ENCODE measurements at regions not wholly inside any gene's neighbourhood (a gene's known extent, or its start where the extent isn't known, plus 50 kb on each side); places are given as distances from the start of the nearest gene placed in this dataset.

DNA sequence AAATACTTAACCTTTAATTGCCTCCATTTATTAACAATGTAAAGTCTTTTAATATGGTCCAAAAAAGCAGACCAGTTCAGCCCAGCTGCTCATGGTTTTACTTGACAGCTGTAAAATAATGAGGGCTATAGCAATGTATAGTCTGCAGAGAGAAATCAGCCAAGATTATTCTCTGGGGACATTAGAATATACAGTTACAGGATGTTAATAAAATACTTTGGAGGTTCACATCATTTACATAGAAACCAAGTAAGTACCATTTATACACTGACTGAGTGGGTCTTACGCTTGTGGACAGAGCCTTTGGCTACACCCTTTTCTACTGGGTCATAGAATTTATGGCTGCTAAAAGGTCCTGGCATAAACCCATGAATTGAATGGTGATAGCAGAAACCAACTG, 340.7 kb upstream of the CELF2 start:
- H3K79me2 ChIP-seq (ENCODE audit: control insufficient read depth, insufficient read depth, low read length), result no peaks in the 10 kb centered on the region
- no peaks in the 10 kb centered on the region for H3K4me1 ChIP-seq (ENCODE audit: control insufficient read depth, extremely low read depth, insufficient read depth, low read length)
- H2AFZ ChIP-seq (ENCODE audit: low read depth, low read length), result no peak overlapping the region
- H4K20me1 ChIP-seq (replicated peaks; ENCODE audit: control insufficient read depth, extremely low read depth, insufficient read depth, low read length), result no peaks in the 10 kb centered on the region
- FAIRE-seq, result no peak
- H3K36me3 ChIP-seq (ENCODE audit: control insufficient read depth in 2 of 2, extremely low read depth in 1 of 2, insufficient read depth in 2 of 2, low read length in 2 of 2), result no peaks in the 10 kb centered on the region
- H3K4me3 ChIP-seq (replicated peaks in 1 of 3; ENCODE audit: insufficient read depth in 1 of 3, low read depth in 1 of 3, low read length in 3 of 3), result no peak overlapping the region
- H3K9me1 ChIP-seq (replicated peaks; ENCODE audit: control insufficient read depth, extremely low read depth, insufficient read depth, low read length), result no peaks in the 10 kb centered on the region
- H3K4me2 ChIP-seq (ENCODE audit: insufficient read depth, low read length), result no peak overlapping the region
- no peaks in the 10 kb centered on the region for H3K27me3 ChIP-seq (ENCODE audit: control insufficient read depth in 2 of 2, insufficient read depth in 2 of 2, low read length in 2 of 2)
- no peak for TF ChIP-seq POLR2A (IDR thresholded peaks at IDR 0.05; ENCODE audit: low read depth, low read length)
- TF ChIP-seq GATA2 (IDR thresholded peaks at IDR 0.05; ENCODE audit: insufficient read depth, insufficient read length, low read depth, low read length), result no peak
- no peak for TF ChIP-seq MYC (IDR thresholded peaks at IDR 0.05; ENCODE audit: low read depth, low read length)
- TF ChIP-seq JUN (IDR thresholded peaks at IDR 0.05; ENCODE audit: borderline replicate concordance, insufficient read depth, insufficient read length, low read depth), result no peak
- TF ChIP-seq FOS (IDR thresholded peaks at IDR 0.05; ENCODE audit: borderline replicate concordance, insufficient read depth, low read length), result no peak
- TF ChIP-seq, protein P1, sequence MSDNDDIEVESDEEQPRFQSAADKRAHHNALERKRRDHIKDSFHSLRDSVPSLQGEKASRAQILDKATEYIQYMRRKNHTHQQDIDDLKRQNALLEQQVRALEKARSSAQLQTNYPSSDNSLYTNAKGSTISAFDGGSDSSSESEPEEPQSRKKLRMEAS (IDR thresholded peaks at IDR 0.05; ENCODE audit: insufficient read depth, insufficient read length), result no peak
- no peak for TF ChIP-seq EZH2 (IDR thresholded peaks at IDR 0.05; ENCODE audit: borderline replicate concordance, low read depth, low read length, severe bottlenecking)
- TF ChIP-seq POLR2AphosphoS5 (IDR thresholded peaks at IDR 0.05; ENCODE audit: insufficient read depth, low read depth, low read length), result no peak
- TF ChIP-seq, protein P2, sequence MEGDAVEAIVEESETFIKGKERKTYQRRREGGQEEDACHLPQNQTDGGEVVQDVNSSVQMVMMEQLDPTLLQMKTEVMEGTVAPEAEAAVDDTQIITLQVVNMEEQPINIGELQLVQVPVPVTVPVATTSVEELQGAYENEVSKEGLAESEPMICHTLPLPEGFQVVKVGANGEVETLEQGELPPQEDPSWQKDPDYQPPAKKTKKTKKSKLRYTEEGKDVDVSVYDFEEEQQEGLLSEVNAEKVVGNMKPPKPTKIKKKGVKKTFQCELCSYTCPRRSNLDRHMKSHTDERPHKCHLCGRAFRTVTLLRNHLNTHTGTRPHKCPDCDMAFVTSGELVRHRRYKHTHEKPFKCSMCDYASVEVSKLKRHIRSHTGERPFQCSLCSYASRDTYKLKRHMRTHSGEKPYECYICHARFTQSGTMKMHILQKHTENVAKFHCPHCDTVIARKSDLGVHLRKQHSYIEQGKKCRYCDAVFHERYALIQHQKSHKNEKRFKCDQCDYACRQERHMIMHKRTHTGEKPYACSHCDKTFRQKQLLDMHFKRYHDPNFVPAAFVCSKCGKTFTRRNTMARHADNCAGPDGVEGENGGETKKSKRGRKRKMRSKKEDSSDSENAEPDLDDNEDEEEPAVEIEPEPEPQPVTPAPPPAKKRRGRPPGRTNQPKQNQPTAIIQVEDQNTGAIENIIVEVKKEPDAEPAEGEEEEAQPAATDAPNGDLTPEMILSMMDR (IDR thresholded peaks at IDR 0.05; ENCODE audit: extremely low read depth in 1 of 2, insufficient read depth in 1 of 2, low read depth in 1 of 2, low read length in 2 of 2), result no peak
- DNase-seq (ENCODE audit: low read depth, low spot score), result no peak
- no peak overlapping the region for H3K27ac ChIP-seq (ENCODE audit: insufficient read depth, low read depth, low read length)
- intact Hi-C loops (cut with micrococcal nuclease), result loop anchor here (1.0 to 2.0 kb wide), 6 partner anchors 154 to 1334 kb away; no protein-coding TSS in a partner anchor
- H3K9me3 ChIP-seq (replicated peaks; ENCODE audit: control insufficient read depth, insufficient read depth, low read length), result no peaks in the 10 kb centered on the region
- BruUV-seq (replicated peaks), result no TSS peak
- POLR2A ChIA-PET, result interaction anchor here (0.6 kb wide), 1 partner anchor 1068 kb away, joined by 4 read pairs; no protein-coding TSS in a partner anchor
- CTCF ChIA-PET, result interaction anchor here (0.7 to 3.3 kb wide), 10 partner anchors 9 to 1334 kb away, joined by 3 to 46 read pairs (median 4); no protein-coding TSS in a partner anchor
- dilution Hi-C loops (cut with MboI; ENCODE audit: extremely low pct_ligation_motif_present, low sequenced_read_pairs), result no loop called here
- no peak overlapping the region for H3K9ac ChIP-seq (replicated peaks; ENCODE audit: extremely low read depth, insufficient read depth, low read length)

All from endothelial cell of umbilical vein (primary cell).